ENCODE measurements at regions not wholly inside any gene's neighbourhood (a gene's known extent, or its start where the extent isn't known, plus 50 kb on each side); places are given as distances from the start of the nearest gene placed in this dataset.

- no peaks in the 10 kb centered on the region for H3K9me3 Mint-ChIP-seq
- no peak for TF ChIP-seq CTCF (conservative IDR thresholded peaks at IDR 0.05)
- H3K27me3 Mint-ChIP-seq (ENCODE audit: low read depth) = no peaks in the 10 kb centered on the region
Observed at GRCh38 chr6:18976091-18976490, 588.9 kb downstream of the RNF144B start.

GRCh38 chr6:18976966-18977365 lies 589.8 kb downstream of the RNF144B start:
- H3K36me3 Mint-ChIP-seq (ENCODE audit: low read depth) = no peaks in the 10 kb centered on the region

More at GRCh38 chr6:18976091-18976490, 588.9 kb downstream of the RNF144B start:
- no peak for DNase-seq (ENCODE audit: low read depth, low spot score)
- Mint-ChIP-seq H3K36me3 (ENCODE audit: low read depth) (no peaks in the 10 kb centered on the region), H3K27ac (ENCODE audit: unreplicated experiment) (no peak overlapping the region), H3K4me1 (peaks cover 11% of the 10 kb centered on the region), H3K4me3 (no peak overlapping the region)

GRCh38 chr6:18978337-18979128 lies 591.4 kb downstream of the RNF144B start:
- Mint-ChIP-seq H3K4me1 (peaks cover 17% of the 10 kb centered on the region), H3K4me3 (no peak overlapping the region), H3K27me3 (ENCODE audit: low read depth) (no peaks in the 10 kb centered on the region), H3K36me3 (ENCODE audit: low read depth) (no peaks in the 10 kb centered on the region), H3K9me3 (peaks cover 3% of the 10 kb centered on the region), H3K27ac (ENCODE audit: unreplicated experiment) (no peak overlapping the region)
- TF ChIP-seq CTCF (conservative IDR thresholded peaks at IDR 0.05) = no peak
- DNase-seq (ENCODE audit: low read depth, low spot score) = no peak

More at GRCh38 chr6:18976966-18977365, 589.8 kb downstream of the RNF144B start:
- no peaks in the 10 kb centered on the region for H3K27me3 Mint-ChIP-seq (ENCODE audit: low read depth)
- H3K4me3 Mint-ChIP-seq = no peak overlapping the region
- peaks cover 17% of the 10 kb centered on the region for H3K4me1 Mint-ChIP-seq
- no peak for TF ChIP-seq CTCF (conservative IDR thresholded peaks at IDR 0.05)
- DNase-seq (ENCODE audit: low read depth, low spot score) = no peak
- no peak overlapping the region for H3K27ac Mint-ChIP-seq (ENCODE audit: unreplicated experiment)
- no peaks in the 10 kb centered on the region for H3K9me3 Mint-ChIP-seq

- TF ChIP-seq CTCF (conservative IDR thresholded peaks at IDR 0.05) = no peak
- no peaks in the 10 kb centered on the region for H3K27me3 Mint-ChIP-seq (ENCODE audit: low read depth)
- no peaks in the 10 kb centered on the region for H3K36me3 Mint-ChIP-seq (ENCODE audit: low read depth)
- no peak overlapping the region for H3K27ac Mint-ChIP-seq (ENCODE audit: unreplicated experiment)
- H3K4me3 Mint-ChIP-seq = no peak overlapping the region
- peaks cover 19% of the 10 kb centered on the region for H3K4me1 Mint-ChIP-seq
- no peak for DNase-seq (ENCODE audit: low read depth, low spot score)
- H3K9me3 Mint-ChIP-seq = peaks cover 3% of the 10 kb centered on the region
Observed at GRCh38 chr6:18985061-18985460, 597.9 kb downstream of the RNF144B start.

GRCh38 chr6:18985996-18986395 lies 598.8 kb downstream of the RNF144B start:
- Mint-ChIP-seq H3K27ac (ENCODE audit: unreplicated experiment) (no peak overlapping the region), H3K4me1 (peaks cover 24% of the 10 kb centered on the region), H3K9me3 (peaks cover 3% of the 10 kb centered on the region), H3K36me3 (ENCODE audit: low read depth) (no peaks in the 10 kb centered on the region), H3K27me3 (ENCODE audit: low read depth) (no peaks in the 10 kb centered on the region), H3K4me3 (no peak overlapping the region)
- DNase-seq (ENCODE audit: low read depth, low spot score) = no peak
- no peak for TF ChIP-seq CTCF (conservative IDR thresholded peaks at IDR 0.05)

Measured in neural crest cell (in vitro differentiated cells).